GM23248 (cell line): ENCODE measurements at regions not wholly inside any gene's neighbourhood (a gene's known extent, or its start where the extent isn't known, plus 50 kb on each side); places are given as distances from the start of the nearest gene placed in this dataset.

Source experiments
- DNase-seq: peaks from one replicate; pipeline ENCODE4 v3.0.0-alpha.2; 2015
- H2AFZ ChIP-seq: fragments of 200-600 bp; sonication (generic); 2 replicates; pipeline ENCODE4 v1.6.1; 2016; ENCODE audit warnings: antibody characterized with exemption
- H3F3A ChIP-seq: fragments of 200-600 bp; sonication (generic); 2 replicates; pipeline ENCODE4 v1.6.1; 2016; ENCODE audit warnings: mild to moderate bottlenecking, antibody characterized with exemption, mixed run types; ENCODE audit not compliant: insufficient read depth
- H3K27ac ChIP-seq: fragments of 200-600 bp; sonication (generic); 2 replicates; pipeline ENCODE4 v1.5.1; 2016; ENCODE audit warnings: mild to moderate bottlenecking
- H3K27me3 ChIP-seq: fragments of 200-600 bp; sonication (generic); replicated peaks from 2 replicates; pipeline ENCODE4 v1.6.1; 2016; ENCODE audit warnings: mild to moderate bottlenecking; ENCODE audit not compliant: insufficient read depth
- H3K36me3 ChIP-seq: fragments of 200-600 bp; sonication (generic); 2 replicates; pipeline ENCODE4 v1.6.1; 2016; ENCODE audit warnings: low read depth, mild to moderate bottlenecking
- H3K4me1 ChIP-seq: fragments of 200-600 bp; sonication (generic); 2 replicates; pipeline ENCODE4 v1.6.1; 2016; ENCODE audit warnings: mild to moderate bottlenecking; ENCODE audit not compliant: insufficient read depth
- H3K4me2 ChIP-seq: fragments of 200-600 bp; sonication (generic); one replicate; pipeline ENCODE4 v1.6.1; 2016; ENCODE audit warnings: mild to moderate bottlenecking; ENCODE audit not compliant: unreplicated experiment
- H3K4me3 ChIP-seq: fragments of 200-600 bp; sonication (generic); 2 replicates; pipeline ENCODE4 v1.5.1; 2016; ENCODE audit warnings: mild to moderate bottlenecking
- H3K79me2 ChIP-seq: fragments of 200-600 bp; sonication (generic); 2 replicates; pipeline ENCODE4 v1.6.1; 2016; ENCODE audit warnings: mild to moderate bottlenecking; ENCODE audit not compliant: insufficient read depth
- H3K9ac ChIP-seq: fragments of 200-600 bp; sonication (generic); 2 replicates; pipeline ENCODE4 v1.6.1; 2016; ENCODE audit warnings: mild to moderate bottlenecking
- H3K9me2 ChIP-seq: fragments of 200-600 bp; sonication (generic); 2 replicates; pipeline ENCODE4 v1.6.1; 2016; ENCODE audit warnings: mixed run types, mild to moderate bottlenecking, moderate library complexity; ENCODE audit not compliant: insufficient read depth
- H3K9me3 ChIP-seq: fragments of 200-600 bp; sonication (generic); one replicate; pipeline ENCODE4 v1.6.1; 2017; ENCODE audit warnings: low read depth
- H4K20me1 ChIP-seq: fragments of 200-600 bp; sonication (generic); 2 replicates; pipeline ENCODE4 v1.6.0; 2016; ENCODE audit not compliant: insufficient read depth
- EZH2 ChIP-seq: fragments of 200-600 bp; sonication (generic); IDR thresholded peaks from 2 replicates; pipeline ENCODE4 v1.6.1; 2018; ENCODE audit warnings: antibody characterized with exemption, mild to moderate bottlenecking; ENCODE audit not compliant: insufficient read depth, poor library complexity, severe bottlenecking
- EZH2phosphoT487 ChIP-seq: fragments of 200-600 bp; sonication (generic); IDR thresholded peaks from 2 replicates; pipeline ENCODE4 v1.6.1; 2018; ENCODE audit warnings: antibody characterized with exemption, moderate library complexity, mild to moderate bottlenecking, low read depth; ENCODE audit not compliant: insufficient read depth
- WGBS, 2 experiments: methylation state at CpG; one replicate each; pipeline ENCODE4 v1.1.6; 2015 to 2017; ENCODE audit warnings: low lambda C conversion rate in 2 of 2, low coverage in 1 of 2; ENCODE audit errors: missing lambda C conversion rate in 2 of 2; 5-methylcytosine and 5-hydroxymethylcytosine counted together
- in situ Hi-C: fragments of 300-500 bp; cut with MboI; formaldehyde crosslinking; loops from 2 replicates; pipeline ENCODE4 v1.15.0; 2020

DNA sequence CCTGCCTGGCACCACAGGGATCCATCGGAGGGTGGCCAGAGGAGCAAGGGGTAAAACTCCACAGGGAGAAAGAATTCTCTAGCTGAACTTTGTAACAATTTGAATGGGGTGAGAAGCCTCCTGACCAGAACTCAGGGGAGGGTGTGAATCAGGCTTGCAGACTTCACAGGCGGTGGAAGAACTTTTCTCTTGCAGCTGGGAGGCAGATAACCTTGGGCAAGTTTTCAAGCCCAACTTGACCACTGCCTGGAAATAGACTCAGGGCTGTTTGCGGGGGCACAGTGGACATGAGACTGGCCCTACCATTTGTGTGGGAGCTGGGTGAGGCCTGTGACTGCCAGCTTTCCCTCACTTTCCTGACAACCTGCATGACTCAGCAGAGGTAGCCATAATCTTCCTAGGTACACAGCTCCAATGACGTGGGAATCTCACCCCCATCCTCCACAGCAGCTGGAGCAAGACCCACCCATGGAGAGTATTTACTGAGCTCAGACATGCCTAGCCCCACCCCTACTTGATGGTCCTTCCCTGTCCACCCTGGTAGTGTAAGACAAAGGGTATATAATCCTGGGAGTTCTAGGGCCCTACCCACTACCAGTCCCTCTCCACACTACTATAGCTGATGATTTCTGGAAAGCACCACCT lies 210.0 kb upstream of the AGTR2 start:
- Histone ChIP-seq H3K79me2 (peaks cover 42% of the 10 kb centered on the region), H3K9me2 (no peaks in the 10 kb centered on the region), H3K27me3 (no peaks in the 10 kb centered on the region), H3F3A (no peaks in the 10 kb centered on the region), H3K4me3 (no peak overlapping the region), H3K4me1 (no peaks in the 10 kb centered on the region), H2AFZ (no peak overlapping the region), H3K27ac (no peak overlapping the region), H4K20me1 (no peaks in the 10 kb centered on the region), H3K4me2 (no peak overlapping the region), H3K9ac (no peak overlapping the region), H3K36me3 (no peaks in the 10 kb centered on the region), H3K9me3 (no peaks in the 10 kb centered on the region)
- in situ Hi-C loops: no loop called here
- WGBS, 2 experiments: 42 to 62% methylated on average over 2 to 4 of the region's 4 CpGs
- TF ChIP-seq EZH2phosphoT487 (no peak), EZH2 (no peak)
- DNase-seq: no peak

DNA sequence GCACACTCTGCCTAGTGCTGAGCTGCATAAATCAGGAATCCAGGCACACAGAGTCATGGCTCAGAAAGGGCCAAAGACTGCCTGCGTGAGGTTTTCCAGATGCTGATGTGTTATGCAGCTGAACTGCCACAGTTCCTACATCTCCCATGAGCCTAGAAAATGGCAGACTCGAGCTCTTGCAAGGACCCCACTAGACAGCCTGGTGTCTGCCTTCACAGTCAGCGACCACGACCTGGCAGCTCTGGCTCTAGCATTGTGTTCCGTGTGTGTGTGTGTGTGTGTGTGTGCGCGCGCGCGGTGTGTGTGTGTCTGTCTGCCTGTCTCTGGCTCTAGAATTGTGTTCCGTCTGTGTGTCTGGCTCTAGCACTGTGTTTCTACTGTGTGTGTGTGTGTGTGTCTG lies 203.6 kb upstream of the AGTR2 start:
- no peaks in the 10 kb centered on the region for H3K36me3 ChIP-seq
- H3K9me3 ChIP-seq: no peaks in the 10 kb centered on the region
- DNase-seq: peak; percentile 45
- no peaks in the 10 kb centered on the region for H4K20me1 ChIP-seq
- TF ChIP-seq EZH2 (no peak), EZH2phosphoT487 (no peak)
- peak overlapping the region; percentile 89 for H3K4me3 ChIP-seq
- in situ Hi-C loops: no loop called here
- no peaks in the 10 kb centered on the region for H3K27me3 ChIP-seq
- no peaks in the 10 kb centered on the region for H3K9me2 ChIP-seq
- peaks cover 60% of the 10 kb centered on the region for H3K79me2 ChIP-seq
- H3F3A ChIP-seq: peaks cover 7% of the 10 kb centered on the region; the same call in 1 of the 2 replicates
- peak overlapping the region; percentile 84; the same call in 1 of the 2 replicates for H3K9ac ChIP-seq
- no peak overlapping the region; the same call in none of the 2 replicates for H3K27ac ChIP-seq
- peak overlapping the region; percentile 80 for H3K4me2 ChIP-seq
- 14 to 29% methylated on average over 9 to 11 of the region's 11 CpGs for WGBS, 2 experiments
- H3K4me1 ChIP-seq: no peaks in the 10 kb centered on the region
- H2AFZ ChIP-seq: peak overlapping the region; percentile 93

DNA sequence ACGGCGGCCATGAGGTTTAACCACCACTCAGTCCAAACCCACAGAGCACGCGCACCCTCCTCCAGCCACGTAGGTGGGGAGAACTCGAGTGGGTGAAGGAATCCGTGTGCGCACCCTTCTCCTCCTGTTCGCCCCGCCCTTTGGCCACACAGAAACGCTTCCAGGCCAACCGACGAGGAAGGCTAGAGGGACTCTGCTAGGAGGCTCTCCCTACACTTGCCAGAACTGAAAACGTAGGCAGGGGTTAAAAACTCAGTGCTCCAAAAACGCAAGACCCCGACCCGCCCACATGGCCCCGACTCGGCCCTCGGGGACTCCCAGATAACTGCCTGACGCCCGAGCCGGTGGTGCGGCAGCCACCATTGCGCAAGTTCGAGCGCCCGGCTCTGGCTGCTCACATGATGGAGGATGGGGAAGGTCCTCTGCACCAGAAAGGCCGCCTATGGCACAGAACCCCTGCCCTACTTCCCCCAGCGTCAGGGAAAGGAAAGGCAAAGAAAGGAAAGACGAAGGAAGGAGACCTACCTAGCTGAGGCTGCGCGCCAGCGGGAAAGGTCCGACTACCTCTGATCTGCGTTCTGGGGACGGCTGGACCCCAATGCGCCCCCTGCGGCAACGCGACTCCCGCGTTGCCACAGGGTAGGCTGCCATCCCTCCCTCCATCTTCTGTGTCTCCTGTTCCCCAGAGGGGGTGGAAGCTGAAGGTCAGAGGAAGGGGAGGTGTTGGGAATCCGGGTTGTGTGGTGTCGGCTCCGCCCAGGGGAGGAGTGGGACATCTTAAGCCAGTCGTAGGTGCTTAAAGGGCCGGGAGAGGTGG lies 201.9 kb upstream of the AGTR2 start:
- Histone ChIP-seq H3K27me3 (no peaks in the 10 kb centered on the region), H3K9ac (peak overlapping the region; percentile 84), H3K4me2 (peak overlapping the region; percentile 80), H4K20me1 (no peaks in the 10 kb centered on the region), H3K9me2 (no peaks in the 10 kb centered on the region), H3K9me3 (no peaks in the 10 kb centered on the region), H3K36me3 (no peaks in the 10 kb centered on the region), H3K27ac (peak overlapping the region; percentile 72), H3K4me1 (no peaks in the 10 kb centered on the region), H3F3A (peaks cover 7% of the 10 kb centered on the region; the same call in 1 of the 2 replicates), H3K4me3 (peak overlapping the region; percentile 89), H2AFZ (peak overlapping the region; percentile 93), H3K79me2 (peaks cover 43% of the 10 kb centered on the region)
- in situ Hi-C loops: no loop called here
- WGBS, 2 experiments: 1% methylated on average over 19 to 34 of the region's 48 CpGs
- TF ChIP-seq EZH2: no peak
- TF ChIP-seq EZH2phosphoT487: no peak
- peak; percentile 64 for DNase-seq

DNA sequence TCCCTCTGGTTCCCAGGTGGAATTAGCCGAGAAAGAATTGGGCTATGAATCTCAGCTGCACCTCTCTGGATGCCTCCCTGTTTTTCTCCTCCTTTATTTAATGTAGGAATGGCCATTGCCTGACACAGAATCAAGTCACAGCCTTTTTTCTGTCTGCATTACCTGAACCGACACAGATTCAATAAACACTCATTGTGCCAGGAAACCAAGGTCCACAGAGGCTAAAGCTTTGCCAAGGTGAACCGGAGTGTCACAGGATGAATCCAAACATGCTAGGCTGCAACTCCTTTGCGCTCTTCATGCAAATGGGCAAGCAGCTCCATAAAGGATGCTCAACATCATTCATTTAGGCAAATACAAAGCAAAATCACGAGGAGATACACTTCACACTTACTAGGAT lies 199.8 kb upstream of the AGTR2 start:
- Histone ChIP-seq H3F3A (peaks cover 7% of the 10 kb centered on the region; the same call in 1 of the 2 replicates), H3K9ac (no peak overlapping the region), H3K4me3 (no peak overlapping the region), H3K4me1 (no peaks in the 10 kb centered on the region), H3K9me3 (no peaks in the 10 kb centered on the region), H3K27ac (no peak overlapping the region), H3K4me2 (no peak overlapping the region), H3K79me2 (peaks cover 24% of the 10 kb centered on the region), H3K27me3 (no peaks in the 10 kb centered on the region), H2AFZ (no peak overlapping the region), H4K20me1 (no peaks in the 10 kb centered on the region), H3K9me2 (no peaks in the 10 kb centered on the region), H3K36me3 (no peaks in the 10 kb centered on the region)
- in situ Hi-C loops: no loop called here
- TF ChIP-seq EZH2phosphoT487 (no peak), EZH2 (no peak)
- DNase-seq: no peak
- WGBS, 2 experiments: 60 to 79% methylated on average over 5 of the region's 5 CpGs
